HT1080 (cell line): ENCODE measurements at regions not wholly inside any gene's neighbourhood (a gene's known extent, or its start where the extent isn't known, plus 50 kb on each side); places are given as distances from the start of the nearest gene placed in this dataset.
"Not testable (repeated sequence)": the region's sequence is repeated elsewhere in the genome, so short reads cannot be mapped to it uniquely, and the experiment has no call there.

Experiments
- DNase-seq: peaks from one replicate; pipeline ENCODE4 v3.0.0-alpha.2; 2015; ENCODE audit warnings: low read depth

DNA sequence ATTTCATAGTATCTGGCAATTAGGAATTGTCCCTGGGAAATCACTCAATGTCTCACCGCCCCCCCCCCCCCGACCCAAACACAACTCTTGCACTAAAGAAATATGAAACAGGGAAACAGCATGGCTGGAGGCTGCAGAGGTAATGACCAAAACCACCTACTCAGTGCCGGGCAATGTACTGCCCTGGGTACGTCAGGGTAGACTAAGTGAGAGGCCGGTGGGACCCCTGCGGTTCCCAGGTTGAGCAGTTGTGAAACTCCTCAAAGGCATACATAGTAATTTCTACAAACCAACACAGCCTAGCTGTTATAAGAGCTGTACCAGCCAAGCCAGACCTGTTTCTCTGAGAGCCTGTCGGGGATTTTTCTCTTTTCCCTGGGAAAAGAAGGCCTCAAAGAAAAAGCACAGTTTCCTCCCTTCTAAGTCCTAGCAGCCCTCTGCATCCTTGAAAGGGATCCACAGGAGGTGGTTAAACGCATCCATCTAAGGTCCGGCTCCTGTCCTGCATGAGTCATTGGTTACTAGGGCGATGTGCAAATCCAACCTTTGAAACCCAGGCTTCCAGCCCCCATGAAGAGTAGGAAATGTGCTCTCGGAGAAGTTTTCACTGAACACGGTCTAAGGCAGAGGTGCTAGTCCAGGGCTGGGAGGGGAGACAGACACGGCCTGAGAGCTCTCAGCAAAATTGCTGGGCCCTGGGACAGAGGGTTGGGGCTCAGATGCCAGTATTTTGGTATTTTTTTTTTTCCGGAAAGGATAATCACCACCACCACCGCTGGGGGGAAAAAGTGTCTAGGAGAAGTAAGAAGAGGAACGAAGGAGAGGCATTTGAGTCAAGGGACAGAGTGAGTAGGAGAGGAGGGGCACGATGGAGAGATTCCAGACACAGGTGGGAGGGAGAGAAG, 172.8 kb downstream of the ATP6V0E2 start:
- not testable (repeated sequence) for DNase-seq

DNA sequence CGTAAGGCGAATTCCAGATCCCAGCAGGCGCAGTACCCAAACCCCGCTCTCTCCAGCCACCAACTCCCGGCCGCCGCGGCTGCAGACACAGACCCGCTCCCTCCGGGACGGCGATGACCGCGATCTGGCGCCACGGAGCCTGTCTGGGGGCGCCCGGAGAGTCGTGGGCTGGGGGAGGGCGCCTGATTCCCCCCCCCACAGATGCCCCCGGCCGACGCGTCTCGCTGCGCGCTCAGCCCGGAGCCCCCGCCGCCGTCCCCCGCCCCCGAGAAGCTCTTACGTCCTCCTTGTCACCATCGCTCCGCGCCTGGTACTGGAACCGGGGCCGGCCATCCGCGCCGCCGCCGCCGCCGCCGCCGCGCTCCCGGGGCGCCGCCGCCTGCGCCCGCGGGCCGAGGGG, 173.6 kb downstream of the ATP6V0E2 start:
- not testable (repeated sequence) for DNase-seq

DNA sequence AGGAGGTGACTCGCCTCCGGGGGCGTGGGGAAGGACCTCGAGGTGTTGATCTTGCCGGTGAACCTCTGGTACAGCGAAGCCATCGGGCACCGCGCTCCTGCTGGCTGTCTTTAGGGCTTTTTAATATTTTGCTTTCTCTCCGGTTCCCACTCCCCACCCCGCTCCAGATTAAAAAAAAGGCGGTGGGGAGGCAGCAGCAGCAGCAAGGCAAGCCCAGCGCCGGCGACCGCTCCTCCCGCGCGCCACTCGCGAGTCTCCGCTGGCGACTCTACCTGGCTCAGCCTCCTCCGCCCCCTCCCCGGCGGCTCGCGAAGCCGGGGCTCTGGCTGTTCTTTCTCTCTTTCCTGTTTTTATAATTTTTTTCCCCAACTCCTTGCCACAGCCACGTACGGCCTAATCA, 174.0 kb downstream of the ATP6V0E2 start:
- not testable (repeated sequence) for DNase-seq

DNA sequence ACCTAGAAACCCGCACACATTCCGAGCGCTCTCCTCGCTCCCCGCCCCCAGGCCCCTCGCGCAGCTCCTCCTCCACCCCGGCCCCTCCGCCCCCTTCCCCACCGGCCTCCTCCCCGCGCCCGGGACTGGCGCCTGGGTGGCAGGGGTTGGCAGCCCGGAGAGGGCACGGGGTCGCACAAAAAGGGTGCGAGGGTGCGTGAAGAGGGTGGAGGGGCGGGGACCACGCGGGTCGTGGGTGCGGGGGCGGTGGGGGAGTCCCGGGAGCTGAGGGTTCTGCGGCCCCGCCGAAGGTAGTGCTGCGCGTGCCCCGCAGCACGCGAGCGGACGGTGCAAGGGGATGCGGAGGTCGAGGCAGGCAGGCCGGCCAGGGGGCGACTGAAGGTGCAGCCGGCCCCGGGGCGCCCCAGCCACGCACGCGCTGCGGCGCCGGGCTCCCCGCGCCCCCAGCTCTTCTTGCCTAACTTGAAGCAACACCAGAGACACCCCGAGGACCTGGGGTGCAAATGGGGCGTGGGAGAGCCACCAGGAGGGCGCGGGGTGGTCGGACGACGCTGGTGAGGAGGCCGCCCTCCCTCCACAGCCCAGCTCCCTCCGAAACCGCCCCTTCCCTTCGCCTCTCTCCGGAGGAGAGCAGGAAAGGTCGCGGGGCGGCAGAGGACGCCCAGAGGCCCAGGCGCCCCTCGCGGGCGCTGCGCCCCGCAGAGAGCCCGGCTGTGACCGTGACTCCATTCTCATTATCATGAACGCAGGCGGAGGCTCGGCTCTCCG, 174.7 kb downstream of the ATP6V0E2 start:
- DNase-seq, result not testable (repeated sequence)

DNA sequence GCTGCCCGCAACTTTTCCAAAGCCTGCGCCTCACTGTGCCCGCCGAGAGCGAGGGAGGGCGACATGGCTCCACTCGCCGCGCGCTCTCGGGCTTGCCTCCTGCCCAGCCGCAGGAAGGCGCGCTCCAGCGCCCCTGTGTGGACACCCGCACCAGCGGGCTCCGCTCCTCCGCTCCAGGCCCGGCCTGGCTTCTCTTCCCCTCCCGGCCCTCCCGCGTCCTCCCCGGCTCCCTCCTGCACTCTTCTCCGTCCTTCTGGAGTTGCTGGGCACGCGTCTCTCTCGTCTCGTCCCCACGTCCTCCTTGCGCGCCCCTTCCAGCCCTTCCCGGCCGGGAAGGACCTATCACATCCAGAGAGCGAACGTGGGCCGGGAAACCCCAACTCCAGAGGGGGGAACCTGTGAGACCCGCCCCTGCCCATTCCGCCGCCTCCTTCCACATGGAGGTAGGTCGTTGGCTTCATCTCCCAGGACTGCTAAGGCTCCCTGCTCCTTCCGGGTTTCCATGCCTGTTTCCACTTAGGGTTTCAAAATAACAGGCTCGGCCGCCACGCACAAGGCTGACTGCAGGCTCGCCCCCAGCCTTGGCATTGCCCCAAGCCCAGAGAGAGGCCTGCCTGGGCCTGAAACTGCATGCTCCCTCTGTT, 175.4 kb downstream of the ATP6V0E2 start:
- DNase-seq, result not testable (repeated sequence)

DNA sequence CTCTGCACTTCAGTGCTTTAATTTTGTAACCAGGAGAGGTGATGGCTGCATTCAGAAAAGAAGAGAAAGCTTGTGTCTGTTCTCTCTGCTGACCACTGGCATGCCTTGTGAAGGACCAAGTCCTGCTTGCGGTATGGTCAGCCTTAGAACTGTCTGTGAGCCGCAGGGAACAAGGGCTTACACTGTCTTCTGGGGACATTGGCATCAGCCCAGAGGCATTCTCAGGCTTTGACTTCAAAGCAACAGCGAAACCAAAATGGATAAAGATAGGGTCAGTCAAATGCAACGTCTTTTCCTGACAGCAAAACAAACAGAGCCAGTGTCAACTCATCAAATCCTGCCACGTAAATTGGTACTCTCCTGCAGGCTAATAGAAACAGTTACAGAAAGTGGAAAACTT, 179.6 kb downstream of the ATP6V0E2 start:
- not testable (repeated sequence) for DNase-seq

DNA sequence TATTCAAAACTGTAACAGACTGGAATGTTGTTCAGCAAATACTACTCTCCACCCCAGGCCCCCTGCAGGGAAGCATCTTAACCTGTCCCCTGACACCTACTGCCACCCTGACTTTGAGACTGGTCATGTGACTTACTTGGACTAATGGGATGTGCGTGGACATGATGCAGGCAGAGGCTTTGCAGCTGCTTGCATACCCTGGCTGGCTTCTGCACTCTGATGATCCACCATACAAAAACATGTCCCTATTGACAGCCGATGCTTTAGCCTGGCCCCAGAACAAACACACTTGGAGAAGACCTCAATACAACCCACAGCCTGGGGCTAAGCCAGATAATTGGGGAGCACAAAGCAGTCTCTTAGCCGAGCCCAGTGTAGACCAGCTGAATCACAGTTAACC, 180.5 kb downstream of the ATP6V0E2 start:
- DNase-seq, result not testable (repeated sequence)

DNA sequence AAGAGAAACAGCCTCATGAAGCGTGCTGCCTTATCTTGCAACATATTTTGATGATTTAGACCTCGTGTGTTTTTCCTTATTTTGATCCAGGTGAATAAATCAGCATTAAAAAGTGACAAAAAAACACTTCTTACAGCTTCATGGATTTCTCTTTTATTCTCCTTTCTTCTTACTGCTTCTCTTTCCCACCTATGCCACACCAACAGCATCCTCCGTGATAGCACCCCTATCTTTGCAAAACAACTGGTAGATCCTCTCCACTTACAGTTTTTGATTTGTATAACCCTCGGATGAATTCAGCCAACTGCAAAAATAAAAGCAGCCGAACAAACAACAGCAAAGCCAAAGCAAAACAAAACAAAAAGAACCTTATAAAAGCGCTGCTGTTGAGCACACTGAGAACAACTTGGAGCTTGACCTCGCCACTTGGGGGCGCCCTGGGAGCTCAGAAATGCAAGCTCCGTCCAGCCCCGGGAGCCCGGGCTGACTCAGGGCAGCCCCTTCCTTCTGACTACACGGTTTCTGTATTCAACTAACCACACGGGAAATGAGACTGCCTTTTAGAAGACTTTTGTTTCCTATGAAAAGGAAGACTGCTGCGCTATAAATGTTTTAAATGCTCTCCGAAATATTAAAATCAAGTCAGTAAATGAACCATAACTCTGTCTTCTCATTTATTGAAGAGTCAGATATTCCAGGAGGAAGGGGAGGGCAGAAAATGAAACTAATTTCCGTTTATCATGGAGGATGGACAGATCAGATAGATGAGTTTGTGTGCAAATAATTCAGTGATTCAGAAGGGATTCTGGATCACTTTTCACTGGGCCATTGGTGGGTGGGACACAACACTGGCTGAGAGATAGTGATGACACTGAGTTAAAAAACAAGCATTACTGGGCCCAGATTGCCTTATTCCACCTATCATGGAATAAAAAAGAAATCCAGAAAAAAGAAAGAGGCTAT, 186.8 kb downstream of the ATP6V0E2 start:
- DNase-seq, result not testable (repeated sequence)

DNA sequence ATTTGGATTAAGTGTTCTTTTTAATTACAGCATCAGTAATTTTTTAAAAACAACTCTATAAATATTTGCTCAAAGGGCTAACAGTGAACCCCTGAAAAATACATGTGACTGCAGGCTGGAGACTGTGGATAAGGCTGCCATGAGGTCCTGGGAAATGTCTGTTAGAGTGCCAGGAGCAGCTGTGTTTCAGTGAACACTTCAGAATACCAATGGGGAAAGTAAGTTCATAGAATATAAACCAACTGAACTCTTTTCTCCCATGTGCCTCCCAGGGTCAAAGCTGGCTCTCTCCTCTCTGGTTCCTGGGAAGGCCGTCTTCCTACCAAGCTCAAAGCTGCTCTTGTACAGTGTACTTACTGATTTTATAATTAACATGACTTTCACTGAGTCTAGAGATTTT, 189.4 kb downstream of the ATP6V0E2 start:
- DNase-seq, result not testable (repeated sequence)

DNA sequence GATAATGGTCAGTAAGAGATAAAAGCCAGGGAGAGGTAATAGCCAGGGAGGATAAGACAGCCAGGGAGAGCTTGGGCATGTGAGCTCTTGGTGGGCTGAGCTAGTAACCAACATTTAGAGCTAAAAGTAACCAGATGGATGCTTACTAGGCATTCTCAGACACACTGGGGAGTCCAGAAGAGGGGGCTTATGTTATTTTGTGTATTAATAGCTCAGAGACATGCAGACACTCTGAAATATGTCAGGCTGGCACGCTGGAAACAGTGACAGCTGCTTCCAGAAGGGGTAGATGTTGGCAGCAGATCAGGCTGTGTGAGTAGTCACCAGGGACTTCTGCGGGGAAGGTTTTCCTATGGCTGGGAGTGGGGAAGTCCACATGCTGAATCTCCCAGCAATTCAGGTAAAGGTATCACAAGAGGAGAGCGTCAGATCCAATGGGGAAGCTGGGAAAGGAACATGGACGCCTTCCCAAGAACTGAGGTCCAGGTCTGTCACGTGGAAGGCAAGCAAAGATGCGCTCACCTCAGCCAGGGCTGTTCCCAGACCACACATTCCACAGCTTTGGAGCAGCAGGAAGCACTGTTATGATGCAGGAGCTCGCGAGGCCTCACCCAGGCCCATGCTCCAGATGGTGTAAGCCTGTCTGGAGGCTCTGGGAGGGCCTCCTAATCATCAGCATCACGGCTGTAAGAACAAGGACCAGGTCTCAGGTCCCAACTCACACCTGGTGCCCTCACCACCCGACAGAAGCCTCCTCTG, 196.0 kb downstream of the ATP6V0E2 start:
- not testable (repeated sequence) for DNase-seq

DNA sequence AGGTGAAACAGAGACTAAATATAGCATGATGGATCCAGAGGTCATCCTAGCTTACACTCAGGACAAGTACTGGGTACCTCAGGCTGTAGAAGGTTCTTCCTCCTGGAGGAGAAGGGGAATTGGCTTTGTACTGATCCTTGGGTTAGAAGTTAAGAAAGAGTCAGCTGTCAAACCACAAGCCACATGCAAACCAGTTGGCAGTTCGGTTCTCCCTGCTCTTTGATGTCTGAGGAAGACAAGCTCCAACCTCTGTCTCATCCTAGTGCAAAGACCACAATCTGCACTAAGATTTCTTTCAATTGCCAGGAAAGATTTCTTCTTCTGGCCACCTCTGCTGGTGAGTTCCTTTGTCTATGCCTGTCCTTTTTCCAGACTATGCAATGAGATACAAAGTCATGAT, 203.8 kb downstream of the ATP6V0E2 start:
- DNase-seq, result not testable (repeated sequence)

DNA sequence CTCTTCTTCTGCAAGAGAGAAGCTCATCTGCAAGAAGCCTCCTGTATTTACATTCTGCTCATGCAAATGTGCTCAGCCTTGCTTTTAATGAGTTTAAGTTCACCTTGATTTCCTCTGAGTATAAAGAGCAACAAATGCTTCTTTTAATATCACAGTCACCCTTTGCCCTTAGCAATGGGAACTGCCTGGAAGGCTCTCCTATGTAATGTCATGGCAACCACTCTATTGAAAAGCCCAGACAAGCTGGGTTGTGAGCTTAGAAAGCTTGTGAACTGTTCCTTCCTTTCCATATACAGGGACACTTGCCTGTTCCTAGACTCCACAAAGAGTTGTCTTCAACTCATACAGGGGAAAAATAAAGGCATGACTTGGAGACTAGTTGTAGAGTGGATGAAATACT, 208.1 kb downstream of the ATP6V0E2 start:
- not testable (repeated sequence) for DNase-seq

DNA sequence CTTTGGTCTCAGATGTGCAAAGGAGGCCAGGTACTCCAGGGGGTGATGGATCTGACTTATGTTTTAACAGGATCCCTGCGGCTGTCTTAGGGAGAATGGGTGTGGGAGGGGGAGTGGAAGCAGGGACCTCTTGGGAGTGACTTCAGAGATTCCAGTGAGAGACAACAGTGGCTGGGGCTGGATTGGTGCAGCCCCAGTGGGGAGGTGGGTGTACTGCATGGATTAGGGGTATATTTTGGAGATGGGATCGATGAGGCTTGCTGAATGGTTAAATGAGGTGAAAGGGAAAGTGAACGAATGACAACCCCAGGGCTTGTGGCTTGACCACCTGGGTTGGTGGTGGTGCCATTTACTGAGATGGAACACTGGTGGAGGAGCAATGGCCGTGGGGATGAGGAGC, 211.0 kb downstream of the ATP6V0E2 start:
- not testable (repeated sequence) for DNase-seq

DNA sequence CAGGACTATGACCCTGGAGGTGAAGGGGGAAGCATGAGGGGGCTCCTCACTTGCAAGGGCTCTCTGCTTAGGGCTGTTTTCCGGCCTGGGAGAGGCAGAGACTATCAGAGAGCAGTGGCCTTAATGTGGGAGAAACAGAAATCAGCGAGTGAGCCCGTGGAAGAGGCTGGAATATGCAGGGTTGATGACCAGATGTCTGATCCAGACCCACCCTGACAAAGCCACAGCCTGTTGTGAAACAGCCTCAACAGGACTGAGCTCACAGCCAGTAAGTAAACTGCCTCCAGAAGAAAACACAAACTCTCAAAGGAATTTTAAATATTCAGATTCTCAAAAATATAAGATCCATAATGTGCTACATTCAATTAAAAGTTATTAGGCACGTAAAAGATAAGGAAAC, 213.7 kb downstream of the ATP6V0E2 start:
- DNase-seq, result not testable (repeated sequence)

DNA sequence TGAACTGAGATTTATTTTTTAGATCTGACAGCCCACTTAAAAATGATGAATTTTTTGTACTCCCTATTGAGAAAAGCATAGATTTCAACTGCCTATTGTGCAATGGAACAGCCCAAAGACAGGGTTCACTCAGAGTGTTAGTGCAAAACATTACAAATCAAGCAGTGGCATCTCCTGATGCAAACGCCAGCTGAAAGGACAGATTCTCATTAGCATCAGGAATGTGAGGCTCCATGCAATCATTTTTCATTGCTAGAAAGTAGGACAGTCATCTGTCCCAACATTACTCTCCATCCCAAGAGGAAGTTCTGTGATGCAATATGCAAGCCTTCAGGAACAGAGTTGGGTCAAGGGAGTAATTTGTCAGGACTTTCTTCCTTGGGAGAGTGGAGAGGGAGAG, 215.4 kb downstream of the ATP6V0E2 start:
- DNase-seq, result not testable (repeated sequence)

DNA sequence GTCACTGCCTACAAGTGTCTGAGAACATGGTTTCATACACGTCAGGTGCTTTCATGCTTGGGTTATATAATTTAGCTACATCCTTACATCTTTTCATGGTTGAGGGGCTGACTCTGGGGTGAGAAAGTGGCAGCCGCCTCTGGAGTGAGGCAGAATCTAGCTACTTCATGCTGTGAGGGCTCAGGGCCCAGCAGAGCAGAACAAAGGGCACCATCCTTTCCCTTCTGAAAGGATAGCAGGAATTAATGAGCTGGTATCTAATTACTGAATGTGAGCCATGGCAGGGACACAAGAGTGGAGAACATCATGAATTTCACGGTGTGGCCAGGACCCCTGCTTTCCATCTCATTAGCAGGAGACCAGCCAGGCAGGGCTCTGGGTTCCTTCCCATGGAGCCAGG, 217.0 kb downstream of the ATP6V0E2 start:
- DNase-seq, result not testable (repeated sequence)

DNA sequence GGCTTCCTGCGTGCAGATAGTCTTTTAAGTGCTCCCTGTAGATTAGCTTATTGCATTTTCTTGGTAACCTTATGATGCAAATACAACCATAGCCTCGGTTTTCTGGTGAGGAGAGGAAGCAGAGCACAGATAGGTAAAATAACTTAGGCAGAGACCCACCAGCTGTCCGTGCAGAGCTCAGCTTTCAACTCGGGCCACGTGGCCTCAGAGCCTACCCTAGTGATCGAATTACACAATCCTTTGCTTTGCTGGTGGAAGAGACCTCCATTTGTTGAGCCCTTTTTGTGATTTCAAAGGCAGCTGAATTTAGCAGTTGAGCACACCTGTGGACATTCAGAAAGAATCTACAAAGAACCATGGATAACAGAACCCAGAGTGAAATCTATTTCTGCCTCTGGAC, 220.1 kb downstream of the ATP6V0E2 start:
- not testable (repeated sequence) for DNase-seq

DNA sequence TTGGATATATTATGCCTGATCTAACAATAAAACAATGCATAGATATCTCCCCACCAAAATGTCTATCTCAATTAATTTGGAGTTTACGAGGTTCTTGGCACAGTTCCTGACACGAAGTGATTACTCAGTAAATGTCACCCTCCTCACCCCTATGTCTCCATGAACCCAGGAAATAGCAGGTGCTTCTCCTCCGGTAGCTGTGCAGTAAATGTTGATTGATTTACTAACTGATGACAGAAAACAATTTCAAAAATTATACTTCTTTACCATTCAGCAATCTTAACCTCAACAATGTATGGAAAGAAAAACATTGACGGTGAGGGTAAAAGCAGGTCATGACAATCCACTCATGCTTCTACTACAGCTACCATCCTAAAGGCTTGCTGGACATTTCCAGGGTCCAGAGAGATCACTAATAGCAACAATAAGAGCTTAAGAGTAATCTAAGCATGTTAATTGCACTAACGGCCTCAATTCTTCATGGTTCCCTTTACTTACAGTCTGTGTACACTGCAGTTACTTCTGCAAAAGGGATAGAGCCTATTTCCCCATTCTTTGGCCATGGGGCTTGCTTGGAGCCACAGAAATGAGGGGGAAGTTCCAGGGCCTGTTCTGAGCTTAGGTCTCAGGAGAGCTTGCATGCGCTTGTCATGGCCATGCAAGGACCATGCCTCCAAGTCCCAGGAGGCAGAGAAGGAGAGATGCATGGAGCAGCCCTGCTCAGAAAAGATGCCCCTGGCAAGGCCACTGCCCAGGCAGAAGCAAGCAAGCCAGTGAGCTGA, 222.6 kb downstream of the ATP6V0E2 start:
- DNase-seq, result not testable (repeated sequence)

DNA sequence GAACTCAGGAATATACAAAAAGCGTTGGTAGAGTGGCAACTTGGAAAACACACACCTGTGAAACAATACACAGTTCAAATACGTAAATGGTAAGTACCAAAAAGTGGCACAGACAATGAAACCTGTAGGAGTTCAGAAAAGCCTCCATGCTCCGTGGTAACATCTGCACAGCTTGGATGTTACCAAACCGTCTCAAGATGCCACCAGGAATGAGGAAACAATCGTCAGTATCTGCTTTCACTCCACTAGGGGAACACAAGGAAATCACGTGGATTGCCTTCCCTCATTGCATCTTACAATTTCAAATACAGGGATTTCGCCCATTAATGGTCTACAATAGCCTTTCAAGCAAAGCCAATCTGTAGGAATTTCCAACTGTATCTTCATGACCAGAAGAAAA, 224.6 kb upstream of the LRRC61 start:
- DNase-seq, result not testable (repeated sequence)
